NT2/D1 (cell line): ENCODE measurements at regions not wholly inside any gene's neighbourhood (a gene's known extent, or its start where the extent isn't known, plus 50 kb on each side); places are given as distances from the start of the nearest gene placed in this dataset.

Source experiments
- SUZ12 ChIP-seq: IDR thresholded peaks from 2 replicates; pipeline ENCODE4 v1.6.1; 2011; ENCODE audit not compliant: insufficient read length, insufficient read depth; ENCODE audit errors: extremely low read depth
- YY1 ChIP-seq: IDR thresholded peaks from 2 replicates; pipeline ENCODE4 v1.6.1; 2011; ENCODE audit not compliant: insufficient read length, insufficient read depth

DNA sequence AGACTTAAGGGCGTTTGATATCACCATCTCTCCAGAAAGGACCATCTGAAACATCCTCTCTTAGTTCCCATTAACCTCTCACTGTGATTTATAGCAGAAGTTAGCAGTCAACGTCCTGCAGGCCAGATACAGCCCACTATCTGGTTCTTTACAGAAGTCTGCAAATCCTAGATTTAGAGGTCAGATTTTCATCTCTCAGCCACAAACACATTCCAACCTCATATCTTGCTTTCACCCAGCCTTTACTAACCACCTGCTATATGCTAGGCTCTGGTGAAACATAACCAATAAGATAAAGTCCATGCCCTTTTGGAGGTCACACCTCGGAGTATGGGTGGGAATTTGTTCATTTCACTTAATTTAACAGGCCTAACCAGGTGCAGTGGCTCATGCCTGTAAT is 76.8 kb upstream of the CACNA1A start:
- TF ChIP-seq YY1 (no peak), SUZ12 (no peak)
